HG03060 (cell line): ENCODE measurements at regions not wholly inside any gene's neighbourhood (a gene's known extent, or its start where the extent isn't known, plus 50 kb on each side); places are given as distances from the start of the nearest gene placed in this dataset.
"Not testable (repeated sequence)": the region's sequence is repeated elsewhere in the genome, so short reads cannot be mapped to it uniquely, and the experiment has no call there.

ENCODE experiments used
- ATAC-seq: cut with Tn5 transposase; IDR thresholded peaks from one replicate; pipeline ENCODE4 v1.9.1; 2021; ENCODE audit warnings: low read depth, moderate number of reproducible peaks; ENCODE audit not compliant: unreplicated experiment

GRCh38 chr3:125790312-125790711, 178.7 kb upstream of the ROPN1B start:
- not testable (repeated sequence) for ATAC-seq

- not testable (repeated sequence) for ATAC-seq
These were observed 178.0 kb upstream of the ROPN1B start for GRCh38 chr3:125791021-125791420.

GRCh38 chr3:125810010-125810409, 159.0 kb upstream of the ROPN1B start:
- ATAC-seq, result not testable (repeated sequence)

- not testable (repeated sequence) for ATAC-seq
These were observed 146.8 kb upstream of the ROPN1B start for GRCh38 chr3:125822175-125822574.

- not testable (repeated sequence) for ATAC-seq
These were observed 137.8 kb upstream of the ROPN1B start for GRCh38 chr3:125831005-125831750.

GRCh38 chr3:125835562-125835961, 133.4 kb upstream of the ROPN1B start:
- not testable (repeated sequence) for ATAC-seq

GRCh38 chr3:125836011-125836551, 132.9 kb upstream of the ROPN1B start:
- ATAC-seq, result not testable (repeated sequence)

GRCh38 chr3:125836786-125837185, 132.2 kb upstream of the ROPN1B start:
- ATAC-seq, result not testable (repeated sequence)

GRCh38 chr3:125838857-125839256, 130.1 kb upstream of the ROPN1B start:
- ATAC-seq, result not testable (repeated sequence)

- ATAC-seq, result not testable (repeated sequence)
These were observed 128.5 kb upstream of the ROPN1B start for GRCh38 chr3:125840465-125840864.

GRCh38 chr3:125847966-125848365, 121.0 kb upstream of the ROPN1B start:
- ATAC-seq, result not testable (repeated sequence)

GRCh38 chr3:125855006-125855405, 114.0 kb upstream of the ROPN1B start:
- ATAC-seq, result not testable (repeated sequence)

- not testable (repeated sequence) for ATAC-seq
These were observed 108.4 kb upstream of the ROPN1B start for GRCh38 chr3:125860547-125860946.

- ATAC-seq, result not testable (repeated sequence)
These were observed 106.1 kb upstream of the ROPN1B start for GRCh38 chr3:125862841-125863254.

- ATAC-seq, result not testable (repeated sequence)
These were observed 104.4 kb upstream of the ROPN1B start for GRCh38 chr3:125864532-125864931.

- not testable (repeated sequence) for ATAC-seq
These were observed 83.0 kb upstream of the ROPN1B start for GRCh38 chr3:125886006-125886405.

- not testable (repeated sequence) for ATAC-seq
These were observed 69.8 kb upstream of the ROPN1B start for GRCh38 chr3:125899181-125899580.

- not testable (repeated sequence) for ATAC-seq
These were observed 67.5 kb upstream of the ROPN1B start for GRCh38 chr3:125901473-125901872.

- ATAC-seq, result not testable (repeated sequence)
These were observed 65.1 kb upstream of the ROPN1B start for GRCh38 chr3:125903780-125904455.

- ATAC-seq, result not testable (repeated sequence)
These were observed 61.7 kb upstream of the ROPN1B start for GRCh38 chr3:125907279-125907678.

- ATAC-seq, result not testable (repeated sequence)
These were observed 58.1 kb upstream of the ROPN1B start for GRCh38 chr3:125910851-125911250.
